ENCODE measurements at regions not wholly inside any gene's neighbourhood (a gene's known extent, or its start where the extent isn't known, plus 50 kb on each side); places are given as distances from the start of the nearest gene placed in this dataset.
"Not testable (repeated sequence)": the region's sequence is repeated elsewhere in the genome, so short reads cannot be mapped to it uniquely, and the experiment has no call there.

DNA sequence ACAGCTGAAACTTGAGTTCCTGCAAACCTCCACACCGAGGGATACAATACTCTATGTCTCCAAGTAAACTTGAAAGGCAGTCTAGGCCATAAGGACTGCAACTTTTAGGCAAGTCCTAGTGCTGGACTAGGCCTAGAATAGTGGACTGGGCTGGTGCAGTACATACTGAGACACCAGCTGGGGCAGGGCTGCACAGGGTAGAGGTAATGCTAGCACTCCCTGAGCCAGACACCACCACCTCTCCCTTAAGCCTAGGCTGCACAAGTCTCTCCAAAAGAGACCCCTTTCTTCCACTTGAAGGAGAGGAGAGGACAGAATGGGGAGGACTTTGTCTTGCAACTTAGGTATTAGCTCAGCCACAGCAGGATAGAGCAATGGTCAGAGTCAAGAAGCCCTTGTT is 65.7 kb upstream of the PTPRK start:
- H3K4me3 ChIP-seq, result no peak overlapping the region
- TF ChIP-seq CTCF (IDR thresholded peaks at IDR 0.05), result no peak
- no peak for DNase-seq (ENCODE audit: low spot score)
- H3K27ac ChIP-seq, result no peak overlapping the region

DNA sequence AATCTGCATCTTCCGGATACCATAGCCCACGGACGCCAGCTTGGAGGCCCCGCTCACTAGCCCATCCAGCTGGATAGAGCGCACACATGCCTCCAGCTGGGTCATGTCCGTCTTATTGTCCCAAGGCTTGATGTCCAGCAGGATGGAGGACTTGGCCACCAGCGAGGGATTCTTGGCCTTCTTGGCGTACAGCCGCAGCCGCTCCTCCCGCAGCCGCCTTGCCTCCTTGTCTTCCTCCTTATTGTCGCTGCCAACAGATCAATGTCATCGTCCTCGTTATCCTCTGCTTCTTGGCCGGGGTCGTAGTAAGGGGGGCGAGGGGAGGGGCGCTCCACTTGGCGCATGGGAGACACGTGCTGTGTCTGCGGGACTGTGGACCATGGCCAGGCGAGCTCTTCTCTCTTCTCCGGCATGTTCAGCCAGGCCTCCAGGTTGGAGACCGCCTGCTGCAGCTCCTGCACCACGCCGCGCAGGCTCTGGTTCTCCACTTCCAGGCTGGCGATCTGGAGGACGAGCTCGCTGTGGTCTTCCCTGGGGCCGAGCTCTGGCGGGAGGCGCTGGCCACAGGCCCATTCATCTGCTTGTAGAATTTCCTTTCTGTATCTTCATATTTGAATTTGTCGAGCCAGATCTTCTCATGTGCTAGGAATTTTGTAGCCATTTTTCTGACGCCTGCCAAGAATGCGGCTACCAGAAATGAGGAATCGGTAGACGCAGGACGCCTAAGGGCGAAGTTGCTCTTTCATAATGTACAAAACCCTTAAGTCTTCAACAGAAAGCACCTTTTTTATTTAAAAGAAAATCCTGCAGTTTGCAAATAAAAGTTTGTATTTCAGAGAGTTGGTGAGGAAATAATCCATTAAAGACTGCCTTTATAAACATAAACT is 60.1 kb upstream of the PTPRK start:
- peak; percentile 70 for DNase-seq (ENCODE audit: low spot score)
- peak overlapping the region; percentile 22 for H3K4me3 ChIP-seq
- TF ChIP-seq CTCF (IDR thresholded peaks at IDR 0.05), result no peak
- peak overlapping the region in 1 of 2 donors; percentile 9 for H3K27ac ChIP-seq

GRCh38 chr6:128575254-128575653 is 54.9 kb upstream of the PTPRK start:
- not testable (repeated sequence) for H3K4me3 ChIP-seq; H3K27ac ChIP-seq; DNase-seq (ENCODE audit: low spot score)

DNA sequence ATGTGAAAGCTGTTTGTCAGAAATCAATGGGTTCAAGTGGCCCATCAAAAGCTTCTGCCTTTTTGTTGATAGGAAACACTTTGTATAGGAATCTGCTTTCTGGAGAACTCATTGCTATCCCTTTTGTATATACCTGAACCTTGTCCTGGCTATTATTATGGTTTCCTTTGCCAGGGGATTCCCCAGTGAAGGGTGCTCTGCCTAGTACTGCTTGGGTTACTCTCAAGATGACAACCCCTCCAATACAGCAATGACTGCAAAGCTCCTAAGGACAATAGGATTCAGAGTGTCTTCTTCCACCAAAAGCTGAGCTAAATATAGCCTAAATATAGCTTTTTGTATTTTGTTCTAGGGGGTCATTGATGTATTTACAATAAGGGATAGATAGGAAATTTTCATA is 54.0 kb upstream of the PTPRK start:
- no peak overlapping the region for H3K27ac ChIP-seq

DNA sequence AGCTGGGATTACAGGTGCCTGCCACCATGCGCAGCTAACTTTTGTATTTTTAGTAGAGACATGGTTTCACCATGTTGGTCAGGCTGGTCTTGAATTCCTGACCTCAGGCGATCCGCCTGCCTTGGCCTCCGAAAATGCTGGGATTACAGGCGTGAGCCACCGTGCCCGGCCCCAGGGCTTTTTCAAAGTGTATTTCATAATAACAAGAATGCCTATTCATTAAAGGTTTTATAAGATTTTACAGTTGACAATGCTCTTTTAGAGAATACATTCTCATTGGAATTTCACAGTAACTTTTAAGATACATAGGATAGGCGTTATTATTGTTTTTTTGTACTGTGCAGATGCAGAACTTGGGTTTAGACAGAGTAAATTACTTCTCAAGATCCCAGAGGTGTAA is 52.6 kb upstream of the PTPRK start:
- no peak overlapping the region for H3K4me3 ChIP-seq
- DNase-seq (ENCODE audit: low spot score), result no peak
- TF ChIP-seq CTCF (IDR thresholded peaks at IDR 0.05), result no peak
- no peak overlapping the region for H3K27ac ChIP-seq

More for the DNA sequence above, 54.0 kb upstream of the PTPRK start:
- no peak overlapping the region for H3K4me3 ChIP-seq
- DNase-seq (ENCODE audit: low spot score), result no peak
- no peak for TF ChIP-seq CTCF (IDR thresholded peaks at IDR 0.05)

GRCh38 chr6:128572294-128572693 is 51.9 kb upstream of the PTPRK start:
- no peak overlapping the region for H3K27ac ChIP-seq
- DNase-seq (ENCODE audit: low spot score), result no peak
- H3K4me3 ChIP-seq, result no peak overlapping the region
- no peak for TF ChIP-seq CTCF (IDR thresholded peaks at IDR 0.05)

GRCh38 chr6:128570680-128571063 is 50.3 kb upstream of the PTPRK start:
- Histone ChIP-seq H3K4me3 (no peak overlapping the region), H3K27ac (no peak overlapping the region)
- DNase-seq (ENCODE audit: low spot score), result no peak
- TF ChIP-seq CTCF (IDR thresholded peaks at IDR 0.05), result no peak
